GM12878 (cell line): ENCODE measurements at regions not wholly inside any gene's neighbourhood (a gene's known extent, or its start where the extent isn't known, plus 50 kb on each side); places are given as distances from the start of the nearest gene placed in this dataset.

Experiments
- BHLHE40 ChIP-seq, 2 experiments: fragments of 450-650 bp in 1 of 2; IDR thresholded peaks; 2 replicates each; pipeline ENCODE4 v1.6.1; 2011 to 2017; ENCODE audit warnings: low read depth in 2 of 2, borderline replicate concordance in 1 of 2, improper control_type of control experiment in 1 of 2, low read length in 1 of 2, mild to moderate bottlenecking in 1 of 2
- TCF12 ChIP-seq: IDR thresholded peaks from 2 replicates; pipeline ENCODE4 v1.6.1; 2011; ENCODE audit warnings: low read depth, mild to moderate bottlenecking, low read length
- YY1 ChIP-seq: IDR thresholded peaks from 2 replicates; pipeline ENCODE4 v1.6.1; 2011; ENCODE audit warnings: low read depth, mild to moderate bottlenecking, low read length
- TF ChIP-seq, protein P1 (sequence below), 3 experiments: IDR thresholded peaks in 2 of 3; conservative IDR thresholded peaks in 1 of 3; 2 replicates each; pipeline ENCODE4 v1.5.1; 2011; ENCODE audit warnings: low read depth in 3 of 3, low read length in 3 of 3, mild to moderate bottlenecking in 3 of 3, control low read depth in 2 of 3, moderate library complexity in 2 of 3, inconsistent platforms in 1 of 3, mixed read lengths in 1 of 3; ENCODE audit not compliant: control insufficient read depth in 2 of 3, insufficient read depth in 1 of 3; ENCODE audit errors: extremely low read depth in 1 of 3

DNA sequence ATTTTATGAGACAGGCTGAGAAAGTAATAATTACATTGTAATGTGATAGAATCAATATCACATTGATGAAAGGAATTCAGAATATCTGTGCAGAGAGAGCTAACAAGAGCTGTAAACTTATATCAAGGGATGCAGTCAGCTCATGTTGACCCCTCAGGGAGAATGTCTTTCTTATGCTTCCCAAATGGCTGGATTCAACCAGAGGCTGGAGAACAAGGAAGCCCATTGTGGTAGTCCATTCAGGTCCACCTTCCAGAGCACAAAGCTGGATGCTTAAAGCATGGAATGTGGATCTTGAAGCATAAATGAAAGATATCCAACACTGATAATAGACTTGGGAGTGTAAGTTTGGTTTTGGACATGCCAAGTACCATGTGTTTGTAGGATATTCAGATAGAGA lies 220.0 kb downstream of the FIGN start:
- TF ChIP-seq, protein P1, sequence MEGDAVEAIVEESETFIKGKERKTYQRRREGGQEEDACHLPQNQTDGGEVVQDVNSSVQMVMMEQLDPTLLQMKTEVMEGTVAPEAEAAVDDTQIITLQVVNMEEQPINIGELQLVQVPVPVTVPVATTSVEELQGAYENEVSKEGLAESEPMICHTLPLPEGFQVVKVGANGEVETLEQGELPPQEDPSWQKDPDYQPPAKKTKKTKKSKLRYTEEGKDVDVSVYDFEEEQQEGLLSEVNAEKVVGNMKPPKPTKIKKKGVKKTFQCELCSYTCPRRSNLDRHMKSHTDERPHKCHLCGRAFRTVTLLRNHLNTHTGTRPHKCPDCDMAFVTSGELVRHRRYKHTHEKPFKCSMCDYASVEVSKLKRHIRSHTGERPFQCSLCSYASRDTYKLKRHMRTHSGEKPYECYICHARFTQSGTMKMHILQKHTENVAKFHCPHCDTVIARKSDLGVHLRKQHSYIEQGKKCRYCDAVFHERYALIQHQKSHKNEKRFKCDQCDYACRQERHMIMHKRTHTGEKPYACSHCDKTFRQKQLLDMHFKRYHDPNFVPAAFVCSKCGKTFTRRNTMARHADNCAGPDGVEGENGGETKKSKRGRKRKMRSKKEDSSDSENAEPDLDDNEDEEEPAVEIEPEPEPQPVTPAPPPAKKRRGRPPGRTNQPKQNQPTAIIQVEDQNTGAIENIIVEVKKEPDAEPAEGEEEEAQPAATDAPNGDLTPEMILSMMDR (IDR thresholded peaks at IDR 0.05 in 2 of 3, conservative IDR thresholded peaks at IDR 0.05 in 1 of 3; ENCODE audit: control insufficient read depth in 2 of 3, extremely low read depth in 1 of 3, insufficient read depth in 1 of 3, low read depth in 3 of 3, low read length in 3 of 3), result no peak
- TF ChIP-seq YY1, result no peak
- TF ChIP-seq BHLHE40 (IDR thresholded peaks at IDR 0.05; ENCODE audit: borderline replicate concordance in 1 of 2, low read depth in 2 of 2, low read length in 1 of 2), result no peak
- no peak for TF ChIP-seq TCF12
